ENCODE measurements at regions not wholly inside any gene's neighbourhood (a gene's known extent, or its start where the extent isn't known, plus 50 kb on each side); places are given as distances from the start of the nearest gene placed in this dataset.

DNA sequence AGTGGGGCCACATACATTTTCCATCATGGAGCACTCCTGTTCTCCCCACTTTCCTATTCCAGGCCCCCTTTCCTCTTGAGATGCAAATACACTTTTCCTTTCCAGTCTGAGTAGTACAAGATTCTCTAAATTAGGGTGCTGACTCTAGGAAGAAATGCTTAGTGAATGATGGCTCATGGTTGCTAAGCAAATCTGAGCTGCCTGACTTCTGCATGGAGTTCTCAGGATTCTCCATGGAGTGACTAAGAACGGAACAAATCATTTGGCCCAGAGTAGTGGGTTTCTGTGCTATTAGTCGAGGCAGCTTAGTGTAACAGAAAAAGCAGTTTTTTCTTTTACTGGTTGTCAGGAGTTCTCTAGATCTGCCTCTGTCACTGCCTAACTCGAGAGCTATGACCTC, 65.4 kb upstream of the NTM start:
- H3K27ac Mint-ChIP-seq: no peak overlapping the region

More for the DNA sequence above, 65.4 kb upstream of the NTM start:
- no peaks in the 10 kb centered on the region for H3K27me3 Mint-ChIP-seq (ENCODE audit: low read depth)
- peaks cover 22% of the 10 kb centered on the region for H3K36me3 Mint-ChIP-seq
- DNase-seq (ENCODE audit: low spot score) (no peak), ATAC-seq (no peak)
- ChIA-PET POLR2A (no interaction called here), CTCF (interaction anchor here (0.9 to 1.9 kb wide), 4 partner anchors 18 to 240 kb away, joined by 3 to 10 read pairs (median 6); no protein-coding TSS in a partner anchor)
- H3K4me1 Mint-ChIP-seq: peaks cover 10% of the 10 kb centered on the region
- TF ChIP-seq NR1H2 (CRISPR knock-in tag; IDR thresholded peaks at IDR 0.05) (no peak), IRF2 (CRISPR knock-in tag; IDR thresholded peaks at IDR 0.05; ENCODE audit: borderline replicate concordance, low read depth) (no peak), FOXK1 (CRISPR knock-in tag; IDR thresholded peaks at IDR 0.05) (no peak), ZNF396 (CRISPR knock-in tag; IDR thresholded peaks at IDR 0.05; ENCODE audit: borderline replicate concordance) (no peak), MYBL2 (CRISPR knock-in tag; IDR thresholded peaks at IDR 0.05) (no peak), KAT7 (CRISPR knock-in tag; IDR thresholded peaks at IDR 0.05; ENCODE audit: borderline replicate concordance) (no peak), FOXJ3 (CRISPR knock-in tag; IDR thresholded peaks at IDR 0.05; ENCODE audit: borderline replicate concordance) (no peak), TEAD1 (CRISPR knock-in tag; IDR thresholded peaks at IDR 0.05) (no peak), ZNF671 (CRISPR knock-in tag; IDR thresholded peaks at IDR 0.05) (no peak), TEAD4 (CRISPR knock-in tag; IDR thresholded peaks at IDR 0.05) (no peak)
- TF ChIP-seq, protein P1, sequence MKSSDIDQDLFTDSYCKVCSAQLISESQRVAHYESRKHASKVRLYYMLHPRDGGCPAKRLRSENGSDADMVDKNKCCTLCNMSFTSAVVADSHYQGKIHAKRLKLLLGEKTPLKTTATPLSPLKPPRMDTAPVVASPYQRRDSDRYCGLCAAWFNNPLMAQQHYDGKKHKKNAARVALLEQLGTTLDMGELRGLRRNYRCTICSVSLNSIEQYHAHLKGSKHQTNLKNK (CRISPR knock-in tag; IDR thresholded peaks at IDR 0.05): no peak
- TF ChIP-seq, protein P2, sequence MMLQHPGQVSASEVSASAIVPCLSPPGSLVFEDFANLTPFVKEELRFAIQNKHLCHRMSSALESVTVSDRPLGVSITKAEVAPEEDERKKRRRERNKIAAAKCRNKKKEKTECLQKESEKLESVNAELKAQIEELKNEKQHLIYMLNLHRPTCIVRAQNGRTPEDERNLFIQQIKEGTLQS (CRISPR knock-in tag; conservative IDR thresholded peaks at IDR 0.05): no peak
- TF ChIP-seq, protein P3, sequence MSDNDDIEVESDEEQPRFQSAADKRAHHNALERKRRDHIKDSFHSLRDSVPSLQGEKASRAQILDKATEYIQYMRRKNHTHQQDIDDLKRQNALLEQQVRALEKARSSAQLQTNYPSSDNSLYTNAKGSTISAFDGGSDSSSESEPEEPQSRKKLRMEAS (CRISPR knock-in tag; IDR thresholded peaks at IDR 0.05): no peak
- TF ChIP-seq, protein P4, sequence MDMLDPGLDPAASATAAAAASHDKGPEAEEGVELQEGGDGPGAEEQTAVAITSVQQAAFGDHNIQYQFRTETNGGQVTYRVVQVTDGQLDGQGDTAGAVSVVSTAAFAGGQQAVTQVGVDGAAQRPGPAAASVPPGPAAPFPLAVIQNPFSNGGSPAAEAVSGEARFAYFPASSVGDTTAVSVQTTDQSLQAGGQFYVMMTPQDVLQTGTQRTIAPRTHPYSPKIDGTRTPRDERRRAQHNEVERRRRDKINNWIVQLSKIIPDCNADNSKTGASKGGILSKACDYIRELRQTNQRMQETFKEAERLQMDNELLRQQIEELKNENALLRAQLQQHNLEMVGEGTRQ (CRISPR knock-in tag; IDR thresholded peaks at IDR 0.05): no peak
- TF ChIP-seq, protein P5, sequence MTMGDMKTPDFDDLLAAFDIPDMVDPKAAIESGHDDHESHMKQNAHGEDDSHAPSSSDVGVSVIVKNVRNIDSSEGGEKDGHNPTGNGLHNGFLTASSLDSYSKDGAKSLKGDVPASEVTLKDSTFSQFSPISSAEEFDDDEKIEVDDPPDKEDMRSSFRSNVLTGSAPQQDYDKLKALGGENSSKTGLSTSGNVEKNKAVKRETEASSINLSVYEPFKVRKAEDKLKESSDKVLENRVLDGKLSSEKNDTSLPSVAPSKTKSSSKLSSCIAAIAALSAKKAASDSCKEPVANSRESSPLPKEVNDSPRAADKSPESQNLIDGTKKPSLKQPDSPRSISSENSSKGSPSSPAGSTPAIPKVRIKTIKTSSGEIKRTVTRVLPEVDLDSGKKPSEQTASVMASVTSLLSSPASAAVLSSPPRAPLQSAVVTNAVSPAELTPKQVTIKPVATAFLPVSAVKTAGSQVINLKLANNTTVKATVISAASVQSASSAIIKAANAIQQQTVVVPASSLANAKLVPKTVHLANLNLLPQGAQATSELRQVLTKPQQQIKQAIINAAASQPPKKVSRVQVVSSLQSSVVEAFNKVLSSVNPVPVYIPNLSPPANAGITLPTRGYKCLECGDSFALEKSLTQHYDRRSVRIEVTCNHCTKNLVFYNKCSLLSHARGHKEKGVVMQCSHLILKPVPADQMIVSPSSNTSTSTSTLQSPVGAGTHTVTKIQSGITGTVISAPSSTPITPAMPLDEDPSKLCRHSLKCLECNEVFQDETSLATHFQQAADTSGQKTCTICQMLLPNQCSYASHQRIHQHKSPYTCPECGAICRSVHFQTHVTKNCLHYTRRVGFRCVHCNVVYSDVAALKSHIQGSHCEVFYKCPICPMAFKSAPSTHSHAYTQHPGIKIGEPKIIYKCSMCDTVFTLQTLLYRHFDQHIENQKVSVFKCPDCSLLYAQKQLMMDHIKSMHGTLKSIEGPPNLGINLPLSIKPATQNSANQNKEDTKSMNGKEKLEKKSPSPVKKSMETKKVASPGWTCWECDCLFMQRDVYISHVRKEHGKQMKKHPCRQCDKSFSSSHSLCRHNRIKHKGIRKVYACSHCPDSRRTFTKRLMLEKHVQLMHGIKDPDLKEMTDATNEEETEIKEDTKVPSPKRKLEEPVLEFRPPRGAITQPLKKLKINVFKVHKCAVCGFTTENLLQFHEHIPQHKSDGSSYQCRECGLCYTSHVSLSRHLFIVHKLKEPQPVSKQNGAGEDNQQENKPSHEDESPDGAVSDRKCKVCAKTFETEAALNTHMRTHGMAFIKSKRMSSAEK (CRISPR knock-in tag; IDR thresholded peaks at IDR 0.05; ENCODE audit: borderline replicate concordance): no peak
- TF ChIP-seq, protein P6, sequence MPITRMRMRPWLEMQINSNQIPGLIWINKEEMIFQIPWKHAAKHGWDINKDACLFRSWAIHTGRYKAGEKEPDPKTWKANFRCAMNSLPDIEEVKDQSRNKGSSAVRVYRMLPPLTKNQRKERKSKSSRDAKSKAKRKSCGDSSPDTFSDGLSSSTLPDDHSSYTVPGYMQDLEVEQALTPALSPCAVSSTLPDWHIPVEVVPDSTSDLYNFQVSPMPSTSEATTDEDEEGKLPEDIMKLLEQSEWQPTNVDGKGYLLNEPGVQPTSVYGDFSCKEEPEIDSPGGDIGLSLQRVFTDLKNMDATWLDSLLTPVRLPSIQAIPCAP (CRISPR knock-in tag; IDR thresholded peaks at IDR 0.05): no peak
- TF ChIP-seq, protein P7, sequence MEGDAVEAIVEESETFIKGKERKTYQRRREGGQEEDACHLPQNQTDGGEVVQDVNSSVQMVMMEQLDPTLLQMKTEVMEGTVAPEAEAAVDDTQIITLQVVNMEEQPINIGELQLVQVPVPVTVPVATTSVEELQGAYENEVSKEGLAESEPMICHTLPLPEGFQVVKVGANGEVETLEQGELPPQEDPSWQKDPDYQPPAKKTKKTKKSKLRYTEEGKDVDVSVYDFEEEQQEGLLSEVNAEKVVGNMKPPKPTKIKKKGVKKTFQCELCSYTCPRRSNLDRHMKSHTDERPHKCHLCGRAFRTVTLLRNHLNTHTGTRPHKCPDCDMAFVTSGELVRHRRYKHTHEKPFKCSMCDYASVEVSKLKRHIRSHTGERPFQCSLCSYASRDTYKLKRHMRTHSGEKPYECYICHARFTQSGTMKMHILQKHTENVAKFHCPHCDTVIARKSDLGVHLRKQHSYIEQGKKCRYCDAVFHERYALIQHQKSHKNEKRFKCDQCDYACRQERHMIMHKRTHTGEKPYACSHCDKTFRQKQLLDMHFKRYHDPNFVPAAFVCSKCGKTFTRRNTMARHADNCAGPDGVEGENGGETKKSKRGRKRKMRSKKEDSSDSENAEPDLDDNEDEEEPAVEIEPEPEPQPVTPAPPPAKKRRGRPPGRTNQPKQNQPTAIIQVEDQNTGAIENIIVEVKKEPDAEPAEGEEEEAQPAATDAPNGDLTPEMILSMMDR (IDR thresholded peaks at IDR 0.05): no peak
- TF ChIP-seq, protein P8, sequence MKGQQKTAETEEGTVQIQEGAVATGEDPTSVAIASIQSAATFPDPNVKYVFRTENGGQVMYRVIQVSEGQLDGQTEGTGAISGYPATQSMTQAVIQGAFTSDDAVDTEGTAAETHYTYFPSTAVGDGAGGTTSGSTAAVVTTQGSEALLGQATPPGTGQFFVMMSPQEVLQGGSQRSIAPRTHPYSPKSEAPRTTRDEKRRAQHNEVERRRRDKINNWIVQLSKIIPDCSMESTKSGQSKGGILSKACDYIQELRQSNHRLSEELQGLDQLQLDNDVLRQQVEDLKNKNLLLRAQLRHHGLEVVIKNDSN (CRISPR knock-in tag; IDR thresholded peaks at IDR 0.05): no peak
- H3K9me3 Mint-ChIP-seq: peaks cover 3% of the 10 kb centered on the region
- H3K4me3 Mint-ChIP-seq: no peak overlapping the region
